ENCODE measurements at regions not wholly inside any gene's neighbourhood (a gene's known extent, or its start where the extent isn't known, plus 50 kb on each side); places are given as distances from the start of the nearest gene placed in this dataset.

GRCh38 chr12:87059231-87059630 lies 803.0 kb upstream of the MGAT4C start:
- H3K27ac ChIP-seq (ENCODE audit: insufficient read depth, low read depth, low read length) = no peak overlapping the region
- DNase-seq (ENCODE audit: low read depth, low spot score) = no peak
- H3K4me2 ChIP-seq (ENCODE audit: insufficient read depth, low read length) = no peak overlapping the region
- dilution Hi-C loops (cut with MboI; ENCODE audit: extremely low pct_ligation_motif_present, low sequenced_read_pairs) (no loop called here), intact Hi-C loops (cut with micrococcal nuclease) (no loop called here)
- H3K4me3 ChIP-seq (replicated peaks in 1 of 3; ENCODE audit: insufficient read depth in 1 of 3, low read depth in 1 of 3, low read length in 3 of 3) = no peak overlapping the region
- no peaks in the 10 kb centered on the region for H3K9me3 ChIP-seq (replicated peaks; ENCODE audit: control insufficient read depth, insufficient read depth, low read length)
- H3K79me2 ChIP-seq (ENCODE audit: control insufficient read depth, insufficient read depth, low read length) = no peaks in the 10 kb centered on the region
- no peaks in the 10 kb centered on the region for H3K27me3 ChIP-seq (ENCODE audit: control insufficient read depth in 2 of 2, insufficient read depth in 2 of 2, low read length in 2 of 2)
- CTCF ChIA-PET = no interaction called here
- FAIRE-seq = no peak
- BruUV-seq (replicated peaks) = no TSS peak
- POLR2A ChIA-PET = no interaction called here
- no peaks in the 10 kb centered on the region for H3K4me1 ChIP-seq (ENCODE audit: control insufficient read depth, extremely low read depth, insufficient read depth, low read length)
- H3K9me1 ChIP-seq (replicated peaks; ENCODE audit: control insufficient read depth, extremely low read depth, insufficient read depth, low read length) = peaks cover 3% of the 10 kb centered on the region
- H4K20me1 ChIP-seq (replicated peaks; ENCODE audit: control insufficient read depth, extremely low read depth, insufficient read depth, low read length) = no peaks in the 10 kb centered on the region
- H3K9ac ChIP-seq (replicated peaks; ENCODE audit: extremely low read depth, insufficient read depth, low read length) = no peak overlapping the region
- TF ChIP-seq POLR2AphosphoS5 (IDR thresholded peaks at IDR 0.05; ENCODE audit: insufficient read depth, low read depth, low read length) = no peak
- TF ChIP-seq MAX (IDR thresholded peaks at IDR 0.05; ENCODE audit: insufficient read depth, insufficient read length) = no peak
- no peak for TF ChIP-seq JUN (IDR thresholded peaks at IDR 0.05; ENCODE audit: borderline replicate concordance, insufficient read depth, insufficient read length, low read depth)
- TF ChIP-seq GATA2 (IDR thresholded peaks at IDR 0.05; ENCODE audit: insufficient read depth, insufficient read length, low read depth, low read length) = no peak
- TF ChIP-seq, protein P1, sequence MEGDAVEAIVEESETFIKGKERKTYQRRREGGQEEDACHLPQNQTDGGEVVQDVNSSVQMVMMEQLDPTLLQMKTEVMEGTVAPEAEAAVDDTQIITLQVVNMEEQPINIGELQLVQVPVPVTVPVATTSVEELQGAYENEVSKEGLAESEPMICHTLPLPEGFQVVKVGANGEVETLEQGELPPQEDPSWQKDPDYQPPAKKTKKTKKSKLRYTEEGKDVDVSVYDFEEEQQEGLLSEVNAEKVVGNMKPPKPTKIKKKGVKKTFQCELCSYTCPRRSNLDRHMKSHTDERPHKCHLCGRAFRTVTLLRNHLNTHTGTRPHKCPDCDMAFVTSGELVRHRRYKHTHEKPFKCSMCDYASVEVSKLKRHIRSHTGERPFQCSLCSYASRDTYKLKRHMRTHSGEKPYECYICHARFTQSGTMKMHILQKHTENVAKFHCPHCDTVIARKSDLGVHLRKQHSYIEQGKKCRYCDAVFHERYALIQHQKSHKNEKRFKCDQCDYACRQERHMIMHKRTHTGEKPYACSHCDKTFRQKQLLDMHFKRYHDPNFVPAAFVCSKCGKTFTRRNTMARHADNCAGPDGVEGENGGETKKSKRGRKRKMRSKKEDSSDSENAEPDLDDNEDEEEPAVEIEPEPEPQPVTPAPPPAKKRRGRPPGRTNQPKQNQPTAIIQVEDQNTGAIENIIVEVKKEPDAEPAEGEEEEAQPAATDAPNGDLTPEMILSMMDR (IDR thresholded peaks at IDR 0.05; ENCODE audit: extremely low read depth in 1 of 2, insufficient read depth in 1 of 2, low read depth in 1 of 2, low read length in 2 of 2) = no peak
- no peak for TF ChIP-seq POLR2A (IDR thresholded peaks at IDR 0.05; ENCODE audit: low read depth, low read length)
- no peak for TF ChIP-seq EZH2 (IDR thresholded peaks at IDR 0.05; ENCODE audit: borderline replicate concordance, low read depth, low read length, severe bottlenecking)
- no peak for TF ChIP-seq FOS (IDR thresholded peaks at IDR 0.05; ENCODE audit: borderline replicate concordance, insufficient read depth, low read length)
- TF ChIP-seq MYC (IDR thresholded peaks at IDR 0.05; ENCODE audit: low read depth, low read length) = no peak
- H2AFZ ChIP-seq (ENCODE audit: low read depth, low read length) = no peak overlapping the region
- H3K36me3 ChIP-seq (ENCODE audit: control insufficient read depth in 2 of 2, extremely low read depth in 1 of 2, insufficient read depth in 2 of 2, low read length in 2 of 2) = no peaks in the 10 kb centered on the region

All from endothelial cell of umbilical vein (primary cell).